GM12878 (cell line): ENCODE measurements at regions not wholly inside any gene's neighbourhood (a gene's known extent, or its start where the extent isn't known, plus 50 kb on each side); places are given as distances from the start of the nearest gene placed in this dataset.

Experiments used
- BCL3 ChIP-seq: IDR thresholded peaks from 2 replicates; pipeline ENCODE4 v1.6.1; 2011; ENCODE audit warnings: borderline replicate concordance, low read depth, mild to moderate bottlenecking, moderate library complexity, low read length; ENCODE audit not compliant: insufficient read depth, poor library complexity, severe bottlenecking
- CHD4 ChIP-seq: fragments of 200-600 bp; sonication (generic); IDR thresholded peaks from 2 replicates; pipeline ENCODE4 v1.6.1; 2016; ENCODE audit warnings: mild to moderate bottlenecking
- E2F4 ChIP-seq: IDR thresholded peaks from 2 replicates; pipeline ENCODE4 v1.6.1; 2012; ENCODE audit warnings: low read depth, low read length, improper control_type of control experiment
- ETV6 ChIP-seq, 2 experiments: fragments of 450-650 bp in 1 of 2; IDR thresholded peaks in 1 of 2; conservative IDR thresholded peaks in 1 of 2; 2 replicates each; pipeline ENCODE4 v1.6.1; 2014; ENCODE audit warnings: antibody characterized with exemption in 1 of 2, borderline replicate concordance in 1 of 2, low read depth in 1 of 2, mild to moderate bottlenecking in 1 of 2, moderate library complexity in 1 of 2
- FOXK2 ChIP-seq: fragments of 450-650 bp; IDR thresholded peaks from 2 replicates; pipeline ENCODE4 v1.6.1; 2017; ENCODE audit warnings: mild to moderate bottlenecking, moderate library complexity
- POLR2AphosphoS5 ChIP-seq: IDR thresholded peaks from 2 replicates; pipeline ENCODE4 v1.6.1; 2011; ENCODE audit warnings: mild to moderate bottlenecking, low read length, inconsistent platforms
- SUZ12 ChIP-seq: fragments of 200-600 bp; sonication (generic); IDR thresholded peaks from one replicate; pipeline ENCODE4 v1.6.1; 2018; ENCODE audit warnings: antibody characterized with exemption, mild to moderate bottlenecking; ENCODE audit not compliant: unreplicated experiment
- WRNIP1 ChIP-seq: IDR thresholded peaks from 2 replicates; pipeline ENCODE4 v1.6.1; 2011; ENCODE audit warnings: low read depth, low read length, improper control_type of control experiment, borderline replicate concordance
- ZNF274 ChIP-seq: IDR thresholded peaks from one replicate; pipeline ENCODE4 v1.8.0; 2011; ENCODE audit not compliant: insufficient read length, insufficient read depth
- ZNF384 ChIP-seq: IDR thresholded peaks from 2 replicates; pipeline ENCODE4 v1.6.1; 2012; ENCODE audit warnings: low read depth, mild to moderate bottlenecking, low read length, improper control_type of control experiment, borderline replicate concordance

- no peak for TF ChIP-seq CHD4
- TF ChIP-seq POLR2AphosphoS5, result no peak
- TF ChIP-seq E2F4, result no peak
- no peak for TF ChIP-seq BCL3
- TF ChIP-seq WRNIP1, result no peak
- no peak for TF ChIP-seq FOXK2
- no peak for TF ChIP-seq ZNF384
- no peak for TF ChIP-seq SUZ12
- no peak for TF ChIP-seq ETV6 (conservative IDR thresholded peaks at IDR 0.05 in 1 of 2, IDR thresholded peaks at IDR 0.05 in 1 of 2; ENCODE audit: borderline replicate concordance in 1 of 2, low read depth in 1 of 2)
- TF ChIP-seq ZNF274, result no peak
Measured at GRCh38 chr17:63170795-63171194, 204.8 kb downstream of the TANC2 start.
